ENCODE measurements at regions not wholly inside any gene's neighbourhood (a gene's known extent, or its start where the extent isn't known, plus 50 kb on each side); places are given as distances from the start of the nearest gene placed in this dataset.
"Not testable (repeated sequence)": the region's sequence is repeated elsewhere in the genome, so short reads cannot be mapped to it uniquely, and the experiment has no call there.

DNA sequence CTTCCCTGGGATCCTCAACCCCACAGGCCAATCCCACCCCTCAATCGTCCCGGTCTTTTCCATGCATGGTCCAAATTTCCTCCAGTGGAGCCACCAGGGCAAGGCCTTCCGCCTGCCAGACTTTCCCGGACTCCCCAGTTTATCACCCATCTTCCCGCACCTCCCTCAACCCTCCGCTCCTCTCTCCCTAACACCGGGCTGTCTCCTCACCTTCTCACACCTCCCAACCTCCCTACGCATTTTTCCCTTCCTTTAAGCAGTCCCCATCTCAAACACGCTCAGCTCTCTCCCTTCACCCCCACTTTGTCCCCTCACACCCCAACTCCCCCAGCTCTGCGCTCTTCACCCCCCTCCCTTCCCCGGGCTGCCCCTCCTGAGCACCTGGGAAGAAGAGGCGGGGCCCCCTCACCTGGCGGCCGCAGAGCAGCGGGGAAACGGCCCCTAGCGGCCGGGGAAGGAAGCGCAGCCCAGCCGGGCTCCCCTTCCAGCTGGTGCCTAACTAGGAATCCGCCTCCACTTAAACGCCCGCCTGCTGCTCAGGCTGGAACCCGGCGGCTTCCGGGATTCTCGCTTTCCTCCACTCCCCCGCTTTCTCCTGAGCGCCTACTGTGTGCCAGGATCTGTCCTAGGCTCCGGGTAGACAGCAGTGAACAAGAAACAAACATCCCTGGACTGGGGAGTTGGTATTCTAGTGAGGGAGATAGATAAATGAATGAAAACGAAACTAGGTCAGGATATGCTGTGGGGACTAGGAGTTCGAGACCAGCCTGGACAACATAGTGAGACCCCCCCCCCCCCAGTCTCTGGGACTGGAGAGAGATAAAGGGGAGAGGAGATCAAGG, 126.7 kb downstream of the CRLF3 start:
- intact Hi-C loops (cut with DNase I), result loop anchor here (5.0 kb wide), 1 partner anchor 96 kb away; no protein-coding TSS in a partner anchor

DNA sequence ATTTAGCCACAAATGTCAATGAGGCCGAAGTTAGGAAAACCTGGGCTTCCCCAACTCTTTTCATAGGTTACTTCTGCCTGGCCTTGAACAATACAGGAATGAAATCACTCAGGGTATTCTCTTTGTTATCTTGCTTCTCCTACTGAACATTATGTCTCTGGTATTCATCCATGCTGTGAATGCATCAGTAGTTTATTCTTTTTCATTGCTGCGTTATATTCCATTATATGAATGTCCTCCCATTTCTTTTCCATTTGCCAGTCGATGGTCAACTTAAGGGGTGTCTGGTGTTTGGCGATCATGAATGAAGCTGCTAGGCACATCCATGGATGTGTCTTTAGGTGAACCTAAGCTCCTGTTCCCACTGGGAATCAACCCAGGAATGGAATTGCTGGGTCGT, 128.3 kb downstream of the CRLF3 start:
- intact Hi-C loops (cut with DNase I), result loop anchor here (5.0 kb wide), 1 partner anchor 94 kb away; no protein-coding TSS in a partner anchor
- no peak for DNase-seq

More for the DNA sequence above, 126.7 kb downstream of the CRLF3 start:
- H3K27ac ChIP-seq, DNase-seq, H3K36me3 ChIP-seq, H3K4me1 ChIP-seq, H3K9me3 ChIP-seq: not testable (repeated sequence)
- 4 to 6% methylated on average over 32 of the region's 32 CpGs for WGBS, 2 donors
- TF ChIP-seq, protein P1, sequence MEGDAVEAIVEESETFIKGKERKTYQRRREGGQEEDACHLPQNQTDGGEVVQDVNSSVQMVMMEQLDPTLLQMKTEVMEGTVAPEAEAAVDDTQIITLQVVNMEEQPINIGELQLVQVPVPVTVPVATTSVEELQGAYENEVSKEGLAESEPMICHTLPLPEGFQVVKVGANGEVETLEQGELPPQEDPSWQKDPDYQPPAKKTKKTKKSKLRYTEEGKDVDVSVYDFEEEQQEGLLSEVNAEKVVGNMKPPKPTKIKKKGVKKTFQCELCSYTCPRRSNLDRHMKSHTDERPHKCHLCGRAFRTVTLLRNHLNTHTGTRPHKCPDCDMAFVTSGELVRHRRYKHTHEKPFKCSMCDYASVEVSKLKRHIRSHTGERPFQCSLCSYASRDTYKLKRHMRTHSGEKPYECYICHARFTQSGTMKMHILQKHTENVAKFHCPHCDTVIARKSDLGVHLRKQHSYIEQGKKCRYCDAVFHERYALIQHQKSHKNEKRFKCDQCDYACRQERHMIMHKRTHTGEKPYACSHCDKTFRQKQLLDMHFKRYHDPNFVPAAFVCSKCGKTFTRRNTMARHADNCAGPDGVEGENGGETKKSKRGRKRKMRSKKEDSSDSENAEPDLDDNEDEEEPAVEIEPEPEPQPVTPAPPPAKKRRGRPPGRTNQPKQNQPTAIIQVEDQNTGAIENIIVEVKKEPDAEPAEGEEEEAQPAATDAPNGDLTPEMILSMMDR (IDR thresholded peaks at IDR 0.05), result peak; percentile 68 to 93 (median 82)
- peaks cover 0 to 18% (median 0%) of the 10 kb centered on the region in 3 donors for H3K27me3 ChIP-seq
- peak overlapping the region in 3 of 4 donors; percentile 33 to 40 (median 35) for H3K4me3 ChIP-seq

DNA sequence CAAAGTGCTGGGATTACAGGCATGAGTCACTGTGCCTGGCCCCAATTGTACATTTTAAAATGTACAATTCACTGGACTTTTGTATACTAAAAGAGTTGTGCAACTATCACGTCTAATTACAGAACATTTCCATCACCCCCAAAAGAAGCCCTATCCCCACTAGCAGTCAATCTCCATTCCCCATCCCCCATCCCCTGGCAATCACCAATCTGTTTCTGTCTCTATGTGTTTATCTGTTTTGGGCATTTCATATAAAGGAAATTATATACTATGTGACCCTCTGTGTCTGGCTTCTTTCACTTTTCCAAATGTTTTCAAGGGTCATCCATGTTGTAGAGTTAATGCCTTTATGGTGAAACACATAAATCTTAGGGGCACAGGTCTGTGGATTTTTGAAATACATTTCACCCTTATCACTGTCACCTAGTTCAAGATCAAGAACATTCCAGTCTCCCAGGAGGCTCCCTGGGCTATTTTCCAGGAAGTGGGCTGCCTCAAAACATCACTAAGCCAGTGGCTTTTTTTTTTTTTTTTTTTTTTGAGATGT, 129.2 kb downstream of the CRLF3 start:
- not testable (repeated sequence) for H3K27me3 ChIP-seq, H3K9me3 ChIP-seq, DNase-seq, H3K36me3 ChIP-seq, H3K4me1 ChIP-seq, H3K27ac ChIP-seq, H3K4me3 ChIP-seq
- intact Hi-C loops (cut with DNase I), result loop anchor here (5.0 kb wide), 1 partner anchor 93 kb away; no protein-coding TSS in a partner anchor
- 67 to 70% methylated on average over 1 of the region's 1 CpG for WGBS, 2 donors

More for the DNA sequence above, 128.3 kb downstream of the CRLF3 start:
- TF ChIP-seq, protein P1 (IDR thresholded peaks at IDR 0.05), result no peak
- H3K4me1 ChIP-seq, result peaks cover 0 to 6% (median 5%) of the 10 kb centered on the region in 4 donors
- 96 to 97% methylated on average over 5 of the region's 5 CpGs for WGBS, 2 donors
- no peaks in the 10 kb centered on the region for H3K9me3 ChIP-seq
- H3K27me3 ChIP-seq, result peaks cover 0 to 9% (median 0%) of the 10 kb centered on the region in 3 donors
- no peak overlapping the region for H3K4me3 ChIP-seq
- H3K27ac ChIP-seq, result no peak overlapping the region
- H3K36me3 ChIP-seq, result no peaks in the 10 kb centered on the region

DNA sequence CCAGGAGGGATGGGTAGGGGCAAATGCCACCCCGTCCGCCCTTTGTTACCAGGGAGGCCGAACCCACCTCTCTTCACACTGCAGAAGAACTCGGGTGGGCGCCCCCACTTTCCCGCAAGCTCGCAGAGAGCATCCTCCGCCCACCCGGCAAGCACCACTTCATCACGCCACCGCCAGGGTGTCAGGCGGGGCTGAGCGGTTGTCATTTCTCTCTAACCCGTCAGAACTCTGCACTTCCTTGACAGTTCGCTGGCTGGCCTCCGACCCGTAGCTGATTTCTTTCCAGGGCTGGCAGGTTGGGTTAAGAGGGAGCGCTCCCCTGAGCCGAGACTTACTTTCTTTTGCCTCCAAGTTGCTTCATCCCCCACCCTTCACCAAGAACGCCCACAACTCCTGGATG, 130.7 kb downstream of the CRLF3 start:
- H3K9me3 ChIP-seq; DNase-seq; H3K4me1 ChIP-seq; H3K4me3 ChIP-seq; intact Hi-C loops (cut with DNase I); H3K36me3 ChIP-seq; H3K27ac ChIP-seq; H3K27me3 ChIP-seq: not testable (repeated sequence)
- WGBS, 2 donors, result 3 to 4% methylated on average over 19 to 20 of the region's 20 CpGs

DNA sequence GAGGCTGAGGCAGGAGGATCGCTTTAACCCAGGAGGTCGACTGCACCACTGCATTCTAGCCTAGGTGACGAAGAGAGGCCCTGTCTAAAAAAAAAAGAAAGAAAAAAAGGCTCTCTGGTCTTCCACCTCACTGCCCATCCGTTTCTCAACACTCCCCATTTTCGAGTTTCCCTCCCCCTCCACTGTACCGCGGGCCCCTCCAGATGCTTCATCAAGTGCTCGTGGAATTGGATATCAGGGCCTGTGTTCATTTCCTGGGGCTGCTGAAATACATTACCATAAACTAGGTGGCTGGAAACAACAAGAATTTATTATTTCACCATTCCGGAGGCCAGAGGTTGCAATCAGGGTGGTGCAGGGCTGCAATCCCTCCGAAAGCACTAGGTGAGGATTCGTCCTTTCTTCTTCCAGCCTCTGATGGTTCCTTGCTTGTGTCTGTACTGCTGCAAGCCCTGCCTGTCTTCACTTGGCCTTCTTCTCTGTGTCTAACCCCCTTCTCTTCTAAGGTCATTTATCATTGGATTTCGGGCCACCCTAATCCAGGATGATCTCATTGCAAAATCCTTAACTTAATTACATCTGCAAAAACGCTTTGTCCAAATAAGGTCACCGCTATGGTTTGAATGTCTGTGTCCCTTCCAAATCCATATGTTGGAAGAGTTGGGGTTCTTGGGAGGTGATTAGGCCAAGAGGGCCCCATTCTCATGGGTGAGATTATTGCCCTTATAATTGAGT, 135.1 kb downstream of the CRLF3 start:
- H3K36me3 ChIP-seq; H3K27ac ChIP-seq; DNase-seq; intact Hi-C loops (cut with DNase I); H3K9me3 ChIP-seq; H3K27me3 ChIP-seq; H3K4me1 ChIP-seq; H3K4me3 ChIP-seq: not testable (repeated sequence)
- WGBS, 2 donors, result 86 to 87% methylated on average over 14 of the region's 14 CpGs

DNA sequence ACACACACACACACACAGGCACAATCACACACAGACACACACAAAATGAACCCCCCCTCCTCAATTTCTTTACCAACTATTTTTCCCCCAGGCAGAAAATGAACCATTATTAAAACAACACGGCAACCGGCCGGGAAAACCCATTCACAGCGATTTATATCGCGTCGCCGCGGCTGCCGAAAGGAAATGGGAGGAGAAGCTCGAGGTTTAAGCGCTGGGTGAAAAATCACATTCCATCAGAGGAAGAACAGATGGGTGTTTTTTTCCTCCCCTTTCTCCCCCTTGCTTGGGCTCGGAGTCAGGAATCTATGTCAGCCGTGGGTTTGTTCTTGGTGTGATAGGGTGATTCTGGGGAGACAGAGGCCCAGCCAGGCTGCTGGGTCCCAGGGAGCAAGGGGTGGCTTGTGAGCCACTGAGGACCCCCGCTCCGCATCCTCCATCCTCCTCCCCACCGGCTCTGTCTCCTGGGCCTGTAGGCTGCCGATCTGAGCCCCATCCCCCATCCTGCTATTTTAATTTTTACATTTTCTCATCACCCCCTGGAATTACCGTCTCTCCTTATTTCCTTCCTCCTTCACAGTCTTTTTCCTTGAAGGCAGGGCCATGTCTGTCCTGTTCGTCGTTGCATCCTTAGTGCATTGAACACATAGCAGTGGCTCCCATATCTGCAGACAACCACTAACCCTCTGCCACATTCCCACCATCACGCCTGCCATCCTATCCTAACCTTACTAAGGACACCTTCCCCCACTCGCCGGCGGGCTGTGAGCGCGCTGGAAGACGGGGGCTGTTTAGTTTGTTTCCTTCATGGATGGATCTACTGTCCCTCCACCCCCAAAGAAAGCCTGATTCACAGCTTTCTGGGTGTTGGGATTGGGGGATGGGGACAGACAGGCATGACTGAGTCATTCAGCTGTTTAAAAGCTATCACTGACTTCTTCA, 137.7 kb downstream of the CRLF3 start:
- H3K36me3 ChIP-seq; H3K4me3 ChIP-seq; DNase-seq; intact Hi-C loops (cut with DNase I); H3K27me3 ChIP-seq; H3K27ac ChIP-seq; H3K9me3 ChIP-seq; H3K4me1 ChIP-seq: not testable (repeated sequence)
- 39 to 68% methylated on average over 26 of the region's 28 CpGs for WGBS, 2 donors

DNA sequence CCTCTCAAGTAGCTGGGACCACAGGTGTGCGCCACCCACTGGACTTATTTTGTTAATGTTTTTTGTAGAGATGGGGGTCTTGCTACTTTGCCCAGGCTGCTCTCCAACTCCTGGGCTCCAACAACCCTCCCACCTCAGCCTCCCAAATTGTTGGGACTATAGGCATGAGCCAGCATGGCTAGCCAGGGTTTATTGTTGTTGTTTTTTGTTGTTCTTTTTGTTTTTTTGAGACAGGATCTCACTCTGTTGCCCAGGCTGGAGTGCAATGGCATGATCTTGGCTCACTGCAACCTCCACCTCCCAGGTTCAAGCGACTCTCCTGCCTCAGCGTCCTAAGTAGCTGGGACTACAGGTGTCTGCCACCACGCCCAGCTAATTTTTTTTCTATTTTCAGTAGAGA, 142.2 kb downstream of the CRLF3 start:
- H3K27me3 ChIP-seq; H3K4me3 ChIP-seq; intact Hi-C loops (cut with DNase I): not testable (repeated sequence)

DNA sequence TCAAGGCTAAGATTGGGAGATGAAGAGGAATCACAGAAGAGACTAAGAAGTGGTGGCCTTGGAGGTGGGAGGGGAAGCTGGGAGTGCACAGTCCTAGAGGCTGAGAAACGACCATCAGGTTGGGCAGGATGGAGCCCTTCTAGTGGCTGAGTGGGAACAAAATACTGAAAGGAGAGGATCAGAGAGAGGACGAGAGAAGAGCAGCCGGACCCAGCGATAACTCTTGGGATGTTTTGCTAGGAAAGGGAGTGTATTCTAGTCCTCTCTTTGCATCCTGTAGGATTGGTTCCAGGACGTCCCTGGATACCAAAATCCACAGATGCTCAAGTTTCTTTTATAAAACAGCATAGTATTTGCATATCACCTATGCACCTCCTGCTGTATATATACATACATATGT, 143.8 kb downstream of the CRLF3 start:
- H3K9me3 ChIP-seq; H3K4me3 ChIP-seq; H3K36me3 ChIP-seq; DNase-seq; H3K4me1 ChIP-seq; H3K27me3 ChIP-seq; intact Hi-C loops (cut with DNase I); H3K27ac ChIP-seq: not testable (repeated sequence)
- 62 to 73% methylated on average over 4 to 5 of the region's 5 CpGs for WGBS, 2 donors

More for the DNA sequence above, 142.2 kb downstream of the CRLF3 start:
- H3K36me3 ChIP-seq, H3K27ac ChIP-seq, H3K4me1 ChIP-seq, H3K9me3 ChIP-seq, DNase-seq: not testable (repeated sequence)
- 87 to 94% methylated on average over 4 of the region's 4 CpGs for WGBS, 2 donors
